C4-2B (cell line): ENCODE measurements at regions not wholly inside any gene's neighbourhood (a gene's known extent, or its start where the extent isn't known, plus 50 kb on each side); places are given as distances from the start of the nearest gene placed in this dataset.

ENCODE experiments used
- H3K27ac ChIP-seq: fragments of 450-650 bp; 2 replicates; pipeline ENCODE4 v1.5.1; 2017
- ZFX ChIP-seq: fragments of 450-650 bp; IDR thresholded peaks from 2 replicates; pipeline ENCODE4 v1.6.1; 2017
- TF ChIP-seq, protein P1 (sequence below): fragments of 450-650 bp; conservative IDR thresholded peaks from 2 replicates; pipeline ENCODE4 v1.5.1; 2017; ENCODE audit warnings: mild to moderate bottlenecking

DNA sequence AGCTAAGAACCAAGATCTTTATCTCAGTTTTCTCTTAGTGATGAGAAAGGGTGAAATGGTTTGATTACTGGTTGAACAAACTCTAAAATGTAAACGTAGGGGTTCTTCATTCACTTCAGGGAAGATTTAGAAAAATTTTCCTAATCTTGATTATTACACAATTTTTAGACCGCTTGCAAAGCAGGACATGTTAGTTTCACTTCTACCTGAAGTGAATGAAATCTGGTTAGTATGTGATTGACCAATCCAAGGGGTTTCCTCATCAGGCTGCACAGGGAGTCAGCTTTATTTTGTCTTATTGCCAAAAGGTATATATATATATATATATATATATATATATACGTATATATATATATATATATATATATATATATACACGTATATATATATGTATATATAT lies 740.4 kb downstream of the TUSC7 start:
- TF ChIP-seq, protein P1, sequence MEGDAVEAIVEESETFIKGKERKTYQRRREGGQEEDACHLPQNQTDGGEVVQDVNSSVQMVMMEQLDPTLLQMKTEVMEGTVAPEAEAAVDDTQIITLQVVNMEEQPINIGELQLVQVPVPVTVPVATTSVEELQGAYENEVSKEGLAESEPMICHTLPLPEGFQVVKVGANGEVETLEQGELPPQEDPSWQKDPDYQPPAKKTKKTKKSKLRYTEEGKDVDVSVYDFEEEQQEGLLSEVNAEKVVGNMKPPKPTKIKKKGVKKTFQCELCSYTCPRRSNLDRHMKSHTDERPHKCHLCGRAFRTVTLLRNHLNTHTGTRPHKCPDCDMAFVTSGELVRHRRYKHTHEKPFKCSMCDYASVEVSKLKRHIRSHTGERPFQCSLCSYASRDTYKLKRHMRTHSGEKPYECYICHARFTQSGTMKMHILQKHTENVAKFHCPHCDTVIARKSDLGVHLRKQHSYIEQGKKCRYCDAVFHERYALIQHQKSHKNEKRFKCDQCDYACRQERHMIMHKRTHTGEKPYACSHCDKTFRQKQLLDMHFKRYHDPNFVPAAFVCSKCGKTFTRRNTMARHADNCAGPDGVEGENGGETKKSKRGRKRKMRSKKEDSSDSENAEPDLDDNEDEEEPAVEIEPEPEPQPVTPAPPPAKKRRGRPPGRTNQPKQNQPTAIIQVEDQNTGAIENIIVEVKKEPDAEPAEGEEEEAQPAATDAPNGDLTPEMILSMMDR: no peak
- TF ChIP-seq ZFX: no peak
- H3K27ac ChIP-seq: no peak overlapping the region

DNA sequence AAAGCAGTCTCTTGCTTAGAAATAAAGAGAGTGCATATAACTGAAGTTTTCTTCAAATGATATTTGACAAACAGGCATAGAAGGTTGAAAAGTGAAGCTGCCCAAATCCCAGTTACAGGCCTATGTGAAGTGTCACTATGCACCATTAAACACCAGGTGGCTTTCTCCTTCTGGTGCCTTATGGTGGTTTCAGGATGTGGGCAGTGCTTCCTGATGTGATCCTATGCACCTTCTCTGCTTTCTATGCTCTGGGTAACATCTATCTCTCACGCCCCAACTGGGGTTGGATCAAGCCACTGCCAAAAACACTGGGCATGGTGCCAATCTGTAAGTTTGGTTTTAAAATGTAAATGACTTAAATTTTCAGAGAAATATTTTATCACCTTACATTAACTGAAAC lies 744.7 kb downstream of the TUSC7 start:
- H3K27ac ChIP-seq: no peak overlapping the region
- no peak for TF ChIP-seq ZFX
- TF ChIP-seq, protein P1: peak; percentile 18

DNA sequence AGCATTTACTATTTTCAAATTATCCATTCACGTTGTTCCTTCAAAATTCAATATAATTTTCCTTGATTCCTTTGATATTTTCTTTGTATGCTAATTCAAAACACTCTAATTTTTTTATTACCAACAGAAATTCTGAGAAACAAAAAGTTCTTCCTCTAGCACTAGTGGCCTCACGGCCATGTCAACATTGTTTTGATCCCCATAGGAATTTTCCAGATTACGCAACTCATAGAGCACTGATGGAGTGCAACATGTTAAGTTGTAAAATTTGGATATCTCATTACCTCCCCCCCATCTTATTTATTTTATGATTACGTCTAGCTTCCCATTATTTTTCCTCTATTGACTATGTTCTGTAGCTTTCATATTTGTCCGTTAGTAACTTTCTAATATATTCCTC lies 745.3 kb downstream of the TUSC7 start:
- TF ChIP-seq ZFX: no peak
- TF ChIP-seq, protein P1: no peak
- no peak overlapping the region for H3K27ac ChIP-seq

DNA sequence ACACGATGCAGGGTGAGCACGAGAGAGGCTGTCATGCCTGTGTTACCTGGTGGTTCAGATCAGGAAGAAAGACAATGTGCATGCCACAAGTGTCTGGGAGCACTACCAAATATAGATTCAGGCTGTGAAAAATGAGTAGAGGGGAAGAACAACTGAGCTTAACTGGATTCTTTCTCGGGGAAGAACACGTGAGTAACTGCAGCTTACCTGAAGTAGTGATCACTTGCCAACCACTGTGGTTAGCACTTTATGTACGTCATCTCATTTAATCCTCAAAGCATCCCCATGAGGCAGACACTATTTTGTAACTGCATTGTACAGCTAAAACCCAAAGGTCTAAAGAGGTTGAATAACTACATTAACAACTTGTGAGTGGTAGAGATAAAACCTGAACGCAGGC lies 746.2 kb downstream of the TUSC7 start:
- no peak overlapping the region for H3K27ac ChIP-seq
- TF ChIP-seq, protein P1: no peak
- TF ChIP-seq ZFX: no peak

DNA sequence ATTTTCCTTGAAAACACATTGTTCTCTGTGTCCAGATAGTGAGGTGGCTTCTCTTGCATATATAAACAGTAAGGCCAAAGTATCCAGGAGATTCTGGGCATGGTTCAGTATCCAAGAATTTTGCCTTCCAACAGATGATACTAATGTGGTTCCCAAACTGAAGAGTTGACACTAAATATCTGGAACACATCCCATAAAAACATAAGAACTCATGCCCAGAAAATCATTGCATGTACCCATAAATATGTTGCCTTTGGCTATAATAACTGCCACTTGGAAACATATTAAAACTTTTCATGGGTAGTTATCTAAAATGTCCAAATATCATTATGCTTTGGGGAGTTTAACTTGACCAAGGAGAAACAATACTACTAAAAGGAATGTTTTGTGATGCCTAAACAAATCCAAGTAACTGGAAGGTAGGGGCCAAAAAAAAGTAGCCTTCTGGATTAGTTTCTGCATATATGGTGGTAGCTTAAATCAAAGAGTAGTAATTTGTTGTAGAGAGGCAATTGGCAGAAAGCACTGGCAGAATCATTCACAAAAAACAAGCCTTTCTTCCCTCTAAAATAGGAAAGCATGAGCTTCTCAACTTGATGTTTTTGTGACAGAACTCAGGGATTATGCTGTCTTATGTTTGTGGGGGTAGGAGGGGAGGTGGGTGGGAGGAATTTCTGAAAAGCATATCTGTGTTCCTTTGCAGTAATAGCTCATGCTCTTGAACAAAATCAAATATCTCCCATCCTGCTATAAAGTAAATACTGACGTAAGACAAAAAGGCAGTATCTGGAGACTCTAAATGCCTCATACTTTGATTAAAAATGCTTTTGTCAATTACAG lies 753.9 kb downstream of the TUSC7 start:
- no peak for TF ChIP-seq ZFX
- TF ChIP-seq, protein P1: no peak
- H3K27ac ChIP-seq: no peak overlapping the region

DNA sequence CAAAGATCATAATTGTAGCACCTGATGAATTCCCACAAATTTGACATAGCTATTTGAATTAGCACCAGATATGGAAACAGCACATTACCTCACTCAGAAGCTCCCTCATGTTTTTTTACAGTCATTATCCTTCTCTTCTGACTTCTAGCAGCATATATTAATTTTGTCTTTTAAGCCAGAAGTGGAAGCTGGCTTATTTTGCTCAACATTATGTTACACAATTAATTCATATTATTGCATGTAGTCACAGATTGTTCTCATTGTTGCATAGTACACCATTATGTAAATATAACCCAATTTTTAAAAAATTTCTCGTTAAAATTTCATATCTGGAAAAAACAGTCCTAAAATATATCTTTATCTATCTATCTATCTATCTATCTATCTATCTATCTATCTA lies 762.3 kb downstream of the TUSC7 start:
- TF ChIP-seq, protein P1: no peak
- TF ChIP-seq ZFX: no peak
- no peak overlapping the region for H3K27ac ChIP-seq

DNA sequence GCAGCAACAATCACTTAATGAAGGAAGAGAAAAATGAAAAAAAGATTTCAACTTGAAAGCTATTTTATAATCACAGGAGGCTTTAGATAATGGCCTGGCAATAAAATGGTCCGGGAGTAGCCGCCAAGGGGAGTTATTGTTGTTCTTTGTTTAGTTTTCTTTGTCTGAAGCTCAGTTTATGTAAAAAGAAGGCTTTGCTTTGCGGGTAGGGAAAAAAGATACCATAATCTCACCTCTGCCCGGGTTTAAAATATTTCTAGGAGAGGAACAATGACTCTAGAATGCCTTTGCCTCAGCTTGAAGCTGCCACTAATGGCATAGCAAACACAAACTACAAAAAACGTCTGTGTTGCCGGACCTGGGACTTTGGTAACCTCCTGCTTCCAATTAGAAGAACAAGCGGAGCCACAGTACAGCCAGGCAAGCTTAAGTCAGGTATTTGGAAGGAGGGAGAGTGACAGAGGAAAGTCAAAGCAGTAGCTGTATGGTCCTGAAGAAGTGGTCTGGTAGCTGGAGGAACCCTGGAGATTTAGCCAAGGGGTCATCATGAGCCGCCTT lies 764.5 kb downstream of the TUSC7 start:
- TF ChIP-seq, protein P1: no peak
- no peak for TF ChIP-seq ZFX
- no peak overlapping the region for H3K27ac ChIP-seq
